Caki2 (cell line): ENCODE measurements at regions not wholly inside any gene's neighbourhood (a gene's known extent, or its start where the extent isn't known, plus 50 kb on each side); places are given as distances from the start of the nearest gene placed in this dataset.

Experiments used
- DNase-seq: peaks from one replicate; pipeline ENCODE4 v3.0.0-alpha.2; 2015; ENCODE audit warnings: low read depth
- in situ Hi-C: cut with HindIII; loops from 2 replicates; pipeline ENCODE4 v1.10.0; 2016; ENCODE audit warnings: low sequenced_read_pairs, low pct_unique_long_range_greater_than_20kb, mixed read lengths

DNA sequence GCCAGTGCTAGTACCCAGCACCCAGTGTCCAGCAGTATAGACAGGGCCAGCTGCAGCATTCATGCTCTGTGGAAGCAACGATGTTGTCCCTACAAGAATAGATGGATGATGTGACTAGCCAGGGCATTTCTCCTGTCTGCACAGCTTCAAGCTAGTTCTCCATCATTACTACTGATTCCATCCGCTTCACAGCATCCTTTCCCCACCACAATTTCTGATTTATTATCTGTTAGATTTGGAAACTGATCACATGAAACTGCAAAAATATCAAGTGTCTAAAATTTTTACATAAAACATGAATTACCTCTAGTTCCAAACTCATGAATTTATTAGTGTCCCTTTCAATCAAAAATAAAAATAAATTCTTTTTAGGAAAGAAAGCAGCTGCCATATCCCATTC, 138.9 kb upstream of the POU2AF2 start:
- in situ Hi-C loops = no loop called here
- no peak for DNase-seq

DNA sequence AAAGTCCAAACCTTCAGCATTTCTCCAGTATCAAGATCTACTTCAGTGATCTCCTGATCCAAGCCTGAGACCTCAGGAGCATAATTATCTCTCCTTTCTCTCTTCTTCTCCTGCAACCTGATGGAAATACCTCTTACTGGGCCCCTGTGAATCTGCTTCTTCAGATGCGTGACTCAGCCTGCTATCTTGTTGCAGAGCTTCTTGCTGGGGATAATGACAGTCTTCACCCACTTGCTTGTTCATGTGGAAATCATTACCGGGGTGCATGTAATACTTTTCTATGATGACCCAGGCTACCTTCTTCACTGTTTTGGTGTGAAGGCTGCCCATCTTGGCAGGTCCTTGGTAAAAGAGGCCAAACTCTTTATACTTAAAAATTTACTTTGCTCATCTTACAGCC, 140.0 kb upstream of the POU2AF2 start:
- no peak for DNase-seq
- in situ Hi-C loops = no loop called here

- no peak for DNase-seq
- in situ Hi-C loops = no loop called here
Observed at GRCh38 chr11:111104185-111104584, 141.3 kb upstream of the POU2AF2 start.

GRCh38 chr11:111101881-111102280, 143.6 kb upstream of the POU2AF2 start:
- in situ Hi-C loops = no loop called here
- no peak for DNase-seq

DNA sequence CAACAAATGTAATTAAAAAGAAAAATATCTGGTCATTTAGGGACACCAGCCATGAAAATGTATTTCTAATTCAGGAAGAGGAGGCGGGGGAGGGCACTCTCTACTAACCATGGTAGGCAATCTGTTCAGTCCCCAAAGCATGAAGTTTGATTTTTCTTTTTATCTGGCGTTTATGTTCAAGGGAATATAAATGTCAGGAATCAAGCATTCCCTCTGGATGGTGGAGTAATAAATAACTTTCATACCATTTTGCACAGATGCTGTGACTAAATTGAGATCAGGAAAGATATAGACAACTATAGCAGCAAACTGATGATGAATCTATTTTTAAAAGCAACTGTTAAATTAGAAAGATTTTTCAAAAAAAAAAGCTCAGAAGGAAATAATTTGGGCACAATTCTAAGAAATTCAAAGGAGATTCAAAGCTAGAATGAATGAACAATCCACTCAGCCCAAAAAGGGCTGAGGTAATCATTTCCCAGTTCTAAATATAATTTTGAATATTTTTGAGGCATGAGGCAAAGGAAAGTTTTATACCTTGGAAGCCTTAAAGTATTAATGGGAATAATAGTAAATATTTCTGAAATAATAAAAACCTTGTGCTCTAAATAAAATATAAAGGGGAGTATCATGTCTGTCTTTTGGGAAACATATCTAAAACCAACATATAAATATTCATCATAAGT, 146.4 kb upstream of the POU2AF2 start:
- no peak for DNase-seq
- in situ Hi-C loops = no loop called here

DNA sequence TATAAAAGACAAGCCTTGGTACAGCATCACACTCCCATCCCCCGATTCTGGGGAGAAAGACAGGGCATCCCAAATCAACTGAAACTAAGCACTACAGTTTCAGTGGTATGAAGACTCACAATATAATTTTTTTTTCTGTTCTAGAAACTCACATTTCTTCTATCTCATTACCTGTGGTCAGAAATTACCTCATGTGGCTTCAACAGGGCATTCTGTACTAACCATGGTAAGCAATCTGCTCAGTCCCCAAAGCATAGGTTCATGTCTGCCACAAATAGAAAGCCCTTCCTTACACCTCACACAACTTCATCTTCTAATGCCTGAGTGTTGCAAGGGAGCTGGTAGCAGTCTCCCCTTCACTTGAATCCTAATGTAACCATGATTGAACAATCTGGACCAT, 147.4 kb upstream of the POU2AF2 start:
- in situ Hi-C loops = no loop called here
- DNase-seq = no peak

DNA sequence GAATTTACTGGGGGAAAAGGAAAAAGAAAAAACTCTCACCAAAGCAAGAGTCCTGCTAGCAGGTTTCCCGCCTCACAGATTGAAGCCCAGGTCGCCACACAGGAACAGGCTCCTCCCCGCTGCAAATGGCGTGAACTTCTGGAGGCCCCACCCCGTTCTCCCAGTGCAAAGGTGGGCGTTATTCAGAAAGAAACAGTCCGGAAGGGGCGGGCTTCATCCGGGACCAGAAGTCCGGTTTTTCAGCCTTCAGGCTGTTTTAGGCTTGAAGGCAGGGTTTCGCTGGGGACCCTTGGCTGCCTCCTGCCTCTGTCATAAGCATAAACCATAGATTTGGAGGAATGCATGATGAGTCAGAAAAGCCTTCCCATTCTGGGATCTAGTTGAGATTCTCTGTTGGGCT, 148.3 kb upstream of the POU2AF2 start:
- DNase-seq = no peak
- in situ Hi-C loops = no loop called here

DNA sequence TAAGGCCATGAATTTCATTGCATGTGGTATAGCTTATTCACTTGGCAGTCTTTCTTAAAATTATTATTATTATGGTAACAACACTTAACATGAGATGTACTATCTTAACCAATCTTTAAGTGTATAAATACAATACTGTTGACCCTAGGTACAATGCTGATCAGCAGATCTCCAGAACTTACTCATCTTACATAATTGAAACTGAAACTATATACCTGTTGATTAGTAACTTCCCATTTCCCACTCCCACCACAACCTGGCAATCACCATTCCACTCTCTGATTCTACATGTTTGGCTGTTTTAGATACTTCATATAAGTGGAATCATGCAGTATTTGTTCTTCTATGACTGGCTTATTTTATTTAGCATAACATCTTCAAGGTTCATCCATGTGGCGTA, 150.2 kb upstream of the POU2AF2 start:
- no peak for DNase-seq
- in situ Hi-C loops = no loop called here

- no peak for DNase-seq
- in situ Hi-C loops = no loop called here
Observed at GRCh38 chr11:111093061-111093460, 152.5 kb upstream of the POU2AF2 start.

DNA sequence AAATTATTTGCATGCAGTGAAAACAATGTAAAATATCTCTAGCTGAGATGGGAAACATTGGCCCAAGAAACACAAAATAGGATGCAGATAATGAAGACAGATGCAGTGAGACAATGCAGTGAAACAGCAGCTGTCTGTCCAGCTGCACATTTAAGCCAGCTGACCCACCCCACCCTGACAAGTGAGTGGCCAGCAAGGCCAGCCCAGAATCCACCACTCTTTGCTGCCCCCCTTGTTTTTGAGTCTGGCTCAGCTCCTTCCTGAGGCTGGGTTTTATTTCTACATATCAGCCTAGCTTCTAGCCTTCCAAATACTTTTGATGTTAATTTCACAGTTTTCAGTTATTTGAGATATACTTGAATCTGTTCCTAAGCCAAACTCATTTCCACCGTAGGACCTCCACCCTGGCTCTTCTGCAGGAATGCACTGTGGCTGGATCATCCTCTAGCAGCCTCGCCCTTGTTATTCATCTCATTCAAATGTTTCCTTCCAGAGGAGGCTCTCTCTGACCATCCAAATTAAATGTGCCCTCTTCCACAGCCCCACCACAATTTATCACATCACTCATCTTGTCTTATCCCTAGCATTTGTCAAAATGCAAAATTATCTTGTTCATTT, 154.1 kb upstream of the POU2AF2 start:
- DNase-seq = no peak
- in situ Hi-C loops = no loop called here

DNA sequence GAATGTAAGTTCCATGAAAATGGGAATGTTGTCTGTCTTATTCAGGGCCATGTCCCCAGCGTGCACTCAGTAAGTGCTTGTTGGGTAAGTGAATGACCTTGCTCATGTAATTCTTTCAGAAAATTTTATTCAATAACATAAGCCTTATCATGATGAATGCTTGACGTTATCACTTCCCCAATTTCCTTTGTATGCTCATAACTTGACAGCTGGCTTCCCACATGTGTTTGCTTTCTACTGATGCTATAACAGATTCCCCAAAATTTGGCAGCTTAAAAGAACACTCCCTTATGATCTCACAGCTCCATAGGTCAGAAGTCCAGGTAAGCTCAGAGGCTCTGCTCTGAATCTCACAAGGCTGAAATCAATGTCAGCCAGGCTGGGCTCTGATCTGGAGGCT, 155.8 kb upstream of the POU2AF2 start:
- no peak for DNase-seq
- in situ Hi-C loops = no loop called here

GRCh38 chr11:111088847-111089355, 156.6 kb upstream of the POU2AF2 start:
- in situ Hi-C loops = no loop called here
- no peak for DNase-seq

DNA sequence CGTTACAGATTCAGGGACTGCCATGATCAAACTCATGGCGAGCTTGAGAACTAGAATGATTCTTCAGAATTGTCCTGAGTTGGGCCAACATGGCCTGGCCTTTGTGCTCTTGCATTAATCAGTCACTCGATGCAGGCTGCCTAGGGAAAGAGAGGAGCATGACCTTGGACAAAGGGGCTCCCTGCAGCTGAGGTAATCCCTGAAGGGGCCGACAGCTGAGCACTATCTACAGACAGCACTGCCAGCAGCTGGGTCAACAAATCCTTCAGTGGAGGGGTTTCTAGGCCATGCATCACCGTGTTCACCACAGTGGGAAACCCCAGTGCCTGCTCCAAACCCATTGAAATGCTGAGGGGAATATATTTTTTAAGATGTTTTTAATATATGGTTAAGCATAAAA, 159.5 kb upstream of the POU2AF2 start:
- DNase-seq = no peak
- in situ Hi-C loops = no loop called here

DNA sequence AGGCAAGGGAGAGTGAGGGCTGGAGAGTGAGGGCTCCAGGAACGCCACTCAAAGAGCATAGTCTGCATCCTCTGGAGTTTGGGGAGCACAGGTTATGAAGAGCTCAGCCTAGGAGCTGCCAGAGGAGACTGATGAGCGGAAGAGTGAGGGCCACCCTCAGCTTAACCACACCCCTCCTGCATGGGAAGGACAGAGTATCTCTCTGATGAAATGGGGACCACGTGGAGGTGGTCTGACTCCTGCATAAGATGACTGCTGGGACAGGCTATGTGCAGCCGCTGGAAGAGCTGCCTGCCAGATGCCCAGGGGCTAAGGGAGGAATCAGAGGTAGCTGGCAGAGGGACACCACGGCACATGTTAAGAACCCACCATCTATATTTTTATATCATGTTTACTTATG, 162.9 kb upstream of the POU2AF2 start:
- no peak for DNase-seq
- in situ Hi-C loops = no loop called here

GRCh38 chr11:111081021-111081511, 164.5 kb upstream of the POU2AF2 start:
- in situ Hi-C loops = no loop called here
- DNase-seq = peak; percentile 59

- in situ Hi-C loops = no loop called here
- DNase-seq = no peak
Observed at GRCh38 chr11:111077530-111078322, 167.8 kb upstream of the POU2AF2 start.

- DNase-seq = no peak
- in situ Hi-C loops = no loop called here
Observed at GRCh38 chr11:111069066-111069465, 176.5 kb upstream of the POU2AF2 start.

DNA sequence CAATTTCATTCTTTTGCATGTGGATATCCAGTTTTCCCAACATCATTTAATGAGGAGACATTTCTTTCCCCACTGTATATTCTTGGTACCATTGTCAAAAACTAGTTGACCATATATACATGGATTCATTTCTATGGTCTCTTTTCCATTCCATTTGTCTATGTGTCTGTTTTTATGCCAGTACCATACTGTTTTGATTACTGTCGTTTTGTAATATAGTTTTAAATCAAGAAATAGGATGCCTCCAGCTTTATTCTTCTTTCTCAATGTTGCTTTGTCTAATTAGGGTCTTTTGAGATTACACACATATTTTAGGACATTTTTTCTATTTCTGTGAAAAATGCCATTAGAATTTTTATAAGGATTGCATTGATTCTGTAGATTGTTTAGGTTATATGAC, 177.5 kb upstream of the POU2AF2 start:
- no peak for DNase-seq
- in situ Hi-C loops = no loop called here

DNA sequence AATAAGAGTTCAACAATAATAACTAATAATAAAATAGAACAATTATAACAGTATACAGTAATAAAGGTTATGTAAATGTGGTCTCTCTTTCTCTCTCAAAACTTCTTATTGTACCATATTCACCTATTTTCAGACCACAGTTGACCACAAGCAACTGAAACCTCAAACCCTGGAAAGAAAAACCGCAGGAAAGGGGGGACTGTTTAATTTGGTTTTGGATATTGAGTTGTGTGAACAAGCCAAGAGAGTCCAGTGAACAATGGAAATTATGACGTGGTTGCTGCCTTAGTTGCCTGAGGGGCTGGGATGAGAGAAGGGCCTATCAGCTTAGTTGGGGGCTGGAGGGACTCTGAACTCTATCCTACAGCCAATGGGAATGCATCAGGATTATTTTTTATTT, 178.7 kb upstream of the POU2AF2 start:
- in situ Hi-C loops = no loop called here
- no peak for DNase-seq
